NOMO-1 (cell line): ENCODE measurements at regions not wholly inside any gene's neighbourhood (a gene's known extent, or its start where the extent isn't known, plus 50 kb on each side); places are given as distances from the start of the nearest gene placed in this dataset.

Experiments used
- DNase-seq, 2 experiments: peaks; one replicate each; lab custom pipeline; 2025; ENCODE audit not compliant: unreplicated experiment in 2 of 2; lab: John Stamatoyannopoulos, UW

DNA sequence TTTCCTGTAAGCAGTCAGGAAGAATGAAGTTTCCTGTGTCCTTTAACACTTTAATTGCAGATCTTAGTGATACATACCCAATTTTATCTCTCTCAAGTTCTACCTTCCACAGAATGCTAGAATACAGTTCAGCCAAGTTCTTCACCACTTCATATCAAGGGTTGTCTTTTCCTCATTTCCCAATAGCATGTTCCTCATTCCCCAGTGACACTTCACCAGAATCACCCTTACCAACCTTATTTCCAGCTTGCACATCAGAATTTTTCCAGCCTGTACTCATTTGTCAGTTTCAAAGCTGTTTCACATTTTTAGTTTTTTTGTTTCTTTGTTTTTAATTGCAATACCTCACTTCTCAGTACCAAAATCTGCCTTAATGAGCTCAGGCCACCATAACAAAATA, 126.1 kb downstream of the ESM1 start:
- no peak for DNase-seq

DNA sequence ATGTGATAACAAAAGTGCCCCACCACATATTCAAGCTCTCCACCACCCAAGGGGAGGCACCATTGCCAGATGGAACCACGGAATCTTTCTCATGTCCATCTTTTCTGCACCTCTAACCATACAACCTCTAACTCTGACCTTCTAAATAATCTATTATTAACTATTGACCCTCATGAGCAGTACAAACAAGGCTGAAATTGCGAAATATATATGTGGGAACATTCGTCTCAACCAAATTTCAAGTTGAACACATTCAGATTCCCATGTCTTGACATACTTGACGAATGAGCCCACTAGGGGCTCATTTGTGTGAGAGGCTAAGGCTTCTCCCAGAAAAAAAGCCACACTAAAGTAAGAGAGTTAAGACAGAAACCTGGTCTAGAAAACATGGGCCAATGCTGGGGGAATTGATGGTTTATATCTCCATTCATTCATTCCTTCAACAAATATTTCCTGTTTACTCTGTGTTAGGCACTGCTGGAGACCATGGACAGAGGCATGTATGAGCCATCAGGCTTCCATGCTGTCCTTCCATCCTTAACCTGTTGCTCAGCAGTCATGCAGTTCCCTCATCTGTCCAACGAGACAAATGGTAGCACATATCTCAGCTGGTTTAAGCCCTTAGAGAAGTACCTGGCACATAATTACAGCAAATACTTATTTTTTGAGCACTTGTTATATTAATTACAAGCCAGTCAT, 130.4 kb downstream of the ESM1 start:
- no peak for DNase-seq

DNA sequence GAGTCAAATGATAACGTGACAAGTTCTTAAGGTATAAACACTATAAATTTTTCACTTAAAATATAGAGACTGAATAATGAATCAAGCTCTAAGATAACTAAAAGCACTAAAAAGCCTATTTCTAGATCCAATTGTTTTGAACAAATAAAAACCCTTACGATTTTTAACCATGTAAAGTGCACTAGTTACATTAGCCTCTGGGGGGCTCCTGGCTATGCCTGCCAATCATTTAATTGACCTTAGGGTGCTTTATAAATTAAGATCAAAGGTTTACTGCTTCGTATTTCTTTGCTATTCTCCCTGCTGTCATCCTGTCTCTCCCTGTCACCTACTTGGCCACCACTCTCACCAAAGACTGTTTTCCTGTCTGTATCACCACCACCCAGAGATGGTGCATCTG, 133.4 kb downstream of the ESM1 start:
- no peak for DNase-seq

DNA sequence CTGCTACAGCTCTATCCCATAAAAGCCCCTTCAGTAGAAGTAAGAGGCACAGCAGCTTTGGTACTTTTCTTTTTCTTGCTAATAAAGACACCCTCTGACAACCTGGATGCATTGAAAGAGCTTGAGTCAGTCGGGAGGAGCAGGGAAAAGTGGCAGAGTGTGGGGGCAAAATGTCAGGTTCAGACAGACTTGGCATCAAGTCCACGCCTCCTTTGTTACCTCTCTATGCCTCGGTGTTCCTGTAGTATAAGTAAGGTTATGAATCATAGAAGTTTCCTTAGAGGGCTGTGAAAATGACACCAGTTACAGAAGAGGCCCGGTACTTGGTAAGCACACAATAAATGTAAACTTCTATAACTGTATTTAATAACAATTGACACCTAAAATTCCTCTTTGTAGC, 133.9 kb downstream of the ESM1 start:
- DNase-seq = no peak

DNA sequence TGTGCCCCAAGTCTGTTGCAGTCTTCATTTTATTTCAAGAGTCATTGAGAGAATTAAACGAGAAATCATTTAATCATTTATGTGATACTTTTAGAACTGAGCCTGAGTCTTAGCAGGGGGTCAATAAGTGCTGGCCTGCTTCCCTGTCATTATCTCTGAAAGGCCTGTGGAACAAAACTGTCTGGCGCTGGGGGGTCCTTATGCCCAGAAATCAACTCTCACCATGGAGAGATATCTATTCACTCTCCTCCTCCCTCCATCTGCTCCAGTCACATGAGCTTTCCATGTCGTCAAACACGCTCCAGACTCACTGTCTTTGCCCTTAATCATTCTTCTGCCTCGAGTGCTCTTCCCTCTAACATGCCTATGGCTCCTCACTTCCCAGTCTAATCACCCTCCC, 136.8 kb downstream of the ESM1 start:
- no peak for DNase-seq

DNA sequence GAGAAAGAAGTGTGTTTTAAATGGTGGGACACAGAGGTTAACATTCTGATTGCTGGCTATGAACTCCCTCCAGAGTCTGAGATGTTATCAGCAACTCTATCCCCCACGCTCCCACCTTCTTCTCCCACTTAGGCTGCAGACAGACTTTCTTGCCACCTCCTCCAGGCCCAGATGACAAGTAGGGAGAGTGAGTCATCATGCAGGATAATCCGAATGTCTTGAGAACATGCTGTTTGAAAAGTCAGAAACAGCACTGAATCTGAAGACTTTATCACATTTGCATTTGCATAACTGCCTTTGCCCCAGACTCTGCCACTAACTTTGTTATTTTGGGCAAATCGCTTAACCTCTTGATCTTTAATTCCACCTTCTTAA, 139.8 kb downstream of the ESM1 start:
- DNase-seq = no peak

DNA sequence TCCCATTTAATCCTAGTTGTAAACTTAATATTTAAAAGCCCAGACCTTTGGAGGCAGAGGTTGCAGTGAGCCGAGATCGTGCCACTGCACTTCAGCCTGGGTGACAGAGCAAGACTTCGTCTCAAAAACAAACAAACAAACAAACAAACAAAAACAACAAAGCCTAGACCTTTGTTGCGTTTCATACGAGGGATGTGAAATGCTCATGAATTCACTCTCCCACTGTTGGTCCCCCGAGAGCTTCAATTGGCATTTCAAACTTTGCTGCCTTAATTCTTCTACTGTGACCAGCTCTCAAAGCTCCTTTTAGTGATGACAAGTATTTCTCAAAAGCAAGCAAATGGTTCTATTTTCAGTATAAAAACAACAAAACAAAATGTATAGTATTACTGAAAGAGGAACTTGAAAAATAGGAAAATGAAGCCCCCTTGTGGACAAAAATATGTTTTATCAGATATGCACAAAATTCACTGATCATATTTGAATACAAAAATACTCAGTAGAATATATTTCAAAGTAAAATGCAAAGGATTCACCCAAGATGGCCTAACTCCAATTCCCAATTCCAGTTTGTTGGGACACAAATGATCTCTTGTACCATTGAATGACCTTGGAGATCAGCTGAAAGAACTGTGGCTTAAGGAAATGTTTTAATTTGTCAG, 140.4 kb downstream of the ESM1 start:
- DNase-seq = peak in 1 of 2 experiments; percentile 59

DNA sequence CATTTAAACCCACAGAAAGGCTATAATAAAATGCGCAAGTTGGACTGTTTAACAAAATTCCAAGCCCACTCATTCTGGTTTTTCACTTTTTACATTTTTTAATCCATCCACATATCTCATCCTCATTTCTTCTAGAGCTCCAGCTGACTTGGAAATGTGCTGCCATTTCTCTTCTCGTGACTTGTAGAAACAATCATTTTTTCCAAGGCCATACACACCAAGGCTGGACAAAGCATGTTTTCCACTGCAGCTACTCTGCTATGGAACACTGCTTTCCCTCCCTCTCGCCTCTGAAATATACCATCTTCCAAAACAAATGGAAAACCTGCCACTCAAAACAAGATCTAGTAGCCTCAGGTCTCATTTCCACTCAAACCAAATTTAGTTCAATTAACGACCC, 141.1 kb downstream of the ESM1 start:
- no peak for DNase-seq

DNA sequence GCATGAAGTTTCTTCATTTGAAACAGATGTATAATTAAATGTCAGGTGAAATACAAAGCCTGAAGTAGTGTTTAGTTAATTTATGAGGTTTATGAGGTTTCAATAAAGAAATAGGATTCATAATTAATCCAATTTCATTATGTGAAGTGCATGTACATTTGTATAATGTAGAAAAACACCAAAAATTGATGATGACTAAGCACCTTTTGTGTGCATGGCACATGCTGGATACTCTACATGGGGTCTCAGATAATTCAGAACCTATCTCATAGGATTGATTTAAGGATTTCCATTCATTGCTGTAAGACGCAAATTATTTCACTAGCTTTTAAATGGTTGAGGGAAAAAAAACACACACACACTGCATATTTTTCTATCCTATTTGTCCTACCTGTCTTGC, 143.9 kb downstream of the ESM1 start:
- DNase-seq = no peak

DNA sequence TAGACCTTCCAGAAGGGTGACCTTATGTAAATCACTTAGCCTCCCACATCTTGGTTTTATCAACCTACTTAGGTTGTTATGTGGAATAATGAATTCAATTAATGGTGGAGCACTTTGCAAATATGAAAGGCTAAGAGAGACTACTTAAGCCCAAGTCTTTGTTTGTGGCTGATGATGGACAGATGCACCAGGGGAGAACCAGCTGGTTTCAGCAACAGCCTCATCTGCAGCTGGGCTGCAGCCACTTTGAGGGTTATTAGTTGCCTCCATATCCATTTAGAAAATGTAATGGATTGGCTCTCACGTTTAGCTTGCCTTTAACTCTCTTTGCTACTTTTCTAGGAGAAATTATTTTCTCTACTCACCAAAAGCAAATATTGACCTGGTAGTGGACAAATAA, 146.6 kb downstream of the ESM1 start:
- no peak for DNase-seq

DNA sequence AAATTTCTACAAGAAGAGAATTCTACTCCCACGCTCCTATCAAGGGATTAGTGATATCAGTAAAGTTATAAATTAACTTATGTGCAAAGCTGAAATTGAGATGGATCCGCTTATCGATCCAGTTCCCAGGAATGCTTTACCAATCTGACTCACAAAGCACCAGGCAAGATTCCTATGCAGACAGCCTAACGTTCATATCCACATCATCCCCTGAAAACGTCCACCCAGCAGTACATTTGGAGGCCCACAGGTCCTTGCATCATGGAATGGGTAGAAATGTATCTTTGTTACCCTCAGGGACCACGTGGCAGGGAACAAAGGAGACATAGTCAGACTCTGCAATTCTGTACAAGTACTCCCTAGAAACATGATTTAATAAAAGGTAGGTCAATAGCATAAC, 147.4 kb downstream of the ESM1 start:
- no peak for DNase-seq

DNA sequence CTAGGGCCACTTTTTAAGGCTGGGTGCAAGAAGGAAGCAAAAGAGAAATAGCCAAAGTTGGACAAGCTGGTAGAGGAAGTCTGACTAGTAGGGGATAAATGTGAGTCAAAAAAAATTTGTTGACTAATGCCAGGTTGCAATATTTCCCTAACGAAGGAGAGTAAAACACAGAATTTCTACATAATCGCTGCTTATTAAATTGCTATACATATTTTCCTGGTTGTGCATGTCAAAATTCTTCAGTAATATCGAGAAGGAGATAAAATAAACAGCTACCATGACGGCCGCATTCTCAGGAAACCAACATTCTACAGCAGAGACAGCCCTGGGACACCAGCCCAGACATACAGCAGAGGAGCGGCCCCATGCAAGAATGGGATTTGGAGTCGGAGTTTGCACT, 148.3 kb downstream of the ESM1 start:
- peak in 1 of 2 experiments; percentile 27 for DNase-seq

DNA sequence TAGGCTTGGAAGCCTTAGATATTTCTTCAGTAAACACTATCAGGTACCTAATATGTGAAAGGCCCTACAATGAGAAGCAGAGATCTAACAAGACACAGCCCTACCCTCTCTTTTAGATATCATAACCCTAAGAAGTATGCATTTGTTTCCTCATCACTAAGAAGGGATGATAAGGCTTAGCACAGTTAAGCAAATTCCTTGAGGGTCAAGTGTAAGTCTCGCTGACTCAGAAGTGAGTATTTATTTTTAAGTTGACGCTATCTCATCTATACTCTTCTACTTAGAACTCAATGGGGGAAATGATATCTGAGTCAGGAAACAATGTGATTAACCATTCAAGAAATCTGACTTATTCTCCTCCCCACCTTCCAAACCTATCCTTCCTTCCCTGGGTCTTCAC, 149.7 kb downstream of the ESM1 start:
- no peak for DNase-seq

DNA sequence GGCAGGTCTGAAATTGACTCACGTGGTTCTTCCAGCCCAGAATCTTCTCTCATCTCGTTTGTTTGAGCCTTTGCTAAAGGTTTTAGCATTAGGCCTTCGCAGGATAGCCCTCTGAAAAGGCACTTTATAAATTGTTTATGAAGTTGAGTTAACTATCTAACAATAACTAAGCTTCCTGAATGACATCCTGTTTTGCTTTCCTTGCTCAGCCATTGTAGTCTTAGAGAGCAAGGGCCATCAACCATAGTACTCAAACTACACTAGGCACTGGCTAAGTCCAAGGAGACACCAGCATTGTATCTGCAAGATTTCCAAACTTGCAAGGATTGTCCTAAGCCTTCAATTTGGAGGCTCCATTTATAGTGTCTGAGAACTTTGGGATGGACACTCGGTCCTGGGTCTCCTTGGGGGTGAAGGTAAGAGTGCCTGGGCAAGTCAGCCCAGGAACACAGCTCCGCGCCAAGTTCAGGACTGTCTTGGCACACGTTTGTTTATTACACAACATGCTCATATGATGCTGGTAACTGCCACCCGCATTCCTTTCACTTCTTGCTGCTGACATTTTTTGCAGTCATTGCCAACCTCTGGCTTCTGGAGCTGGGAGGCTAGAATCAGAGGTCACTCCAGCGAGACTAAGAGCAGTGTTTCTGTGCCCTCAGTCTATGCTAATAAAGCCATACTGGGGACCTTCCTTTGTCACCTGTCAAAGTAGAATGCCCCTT, 151.1 kb downstream of the ESM1 start:
- no peak for DNase-seq

DNA sequence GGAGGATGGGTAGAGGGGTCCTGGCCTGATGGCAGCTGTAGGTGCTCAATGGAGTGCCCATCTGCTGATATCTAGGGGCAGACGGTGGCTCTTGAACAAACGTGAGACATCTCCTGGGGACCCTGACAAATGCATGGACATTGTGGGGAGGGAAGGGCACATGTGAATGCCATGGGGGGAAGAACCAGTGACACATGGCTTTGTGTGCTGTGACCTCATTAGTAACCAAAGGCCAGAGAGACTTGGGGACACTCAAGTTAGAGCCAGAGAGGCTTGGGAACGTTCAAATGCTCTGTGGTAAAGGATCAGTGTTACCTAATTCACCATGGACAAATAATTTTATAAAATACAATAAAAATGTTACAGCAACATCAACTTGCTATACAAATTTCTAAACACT, 151.8 kb downstream of the ESM1 start:
- DNase-seq = no peak

DNA sequence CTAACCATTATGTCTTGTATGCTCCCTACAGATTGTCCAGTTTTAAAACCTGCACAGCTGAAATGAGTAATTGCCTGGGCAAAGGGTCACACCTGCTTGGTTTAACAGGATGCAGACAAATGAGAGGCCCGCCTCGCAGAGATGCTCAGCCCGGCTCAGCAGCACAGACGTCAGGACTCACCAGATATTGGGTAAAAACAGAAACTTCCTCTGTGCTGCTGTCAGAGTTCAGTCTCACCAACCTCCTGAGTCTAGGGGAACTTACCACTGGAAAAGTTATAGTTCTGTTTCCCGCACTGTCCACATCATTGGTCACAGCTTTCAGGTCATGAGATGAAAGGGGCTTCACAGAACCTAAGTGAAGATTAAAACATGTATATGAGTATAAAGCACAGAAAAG, 152.5 kb downstream of the ESM1 start:
- peak; percentile 7 to 33 for DNase-seq

DNA sequence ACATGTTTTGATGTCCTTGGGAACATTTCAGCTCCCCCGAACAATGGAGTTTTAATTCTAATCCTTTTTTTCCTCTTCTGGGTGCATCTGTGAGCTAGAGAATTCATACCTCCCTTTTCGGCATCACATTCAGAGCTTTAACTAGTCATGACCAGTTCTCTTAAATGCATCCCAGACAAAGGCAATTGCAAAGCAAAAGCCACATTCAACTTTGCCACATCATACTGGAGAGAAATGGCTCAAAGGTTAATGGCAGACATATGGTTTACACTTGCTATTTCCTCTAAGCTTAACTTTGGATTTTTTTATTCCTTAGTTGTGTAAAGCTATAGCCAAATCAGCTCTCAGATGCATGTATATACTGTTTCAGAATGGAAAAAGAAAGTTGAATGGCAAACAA, 153.3 kb downstream of the ESM1 start:
- no peak for DNase-seq

DNA sequence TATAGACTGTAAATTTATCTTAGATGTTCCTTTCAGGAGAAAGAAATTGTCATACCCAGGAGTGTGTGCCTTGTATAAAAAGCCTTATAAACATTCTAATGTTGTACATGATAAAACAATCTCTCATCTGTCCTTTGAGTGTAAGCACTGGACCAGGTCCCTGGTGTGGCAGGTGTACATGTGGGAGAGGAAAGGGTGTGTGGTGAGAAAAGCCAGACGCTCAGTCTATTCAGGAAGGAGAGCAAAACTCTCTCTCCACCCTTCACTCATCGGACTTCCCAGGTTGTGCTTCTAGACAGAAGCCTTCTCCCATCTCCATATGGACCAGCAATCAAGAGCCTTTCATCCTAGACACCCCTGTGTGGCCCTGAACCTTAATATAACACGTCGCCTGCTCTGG, 154.2 kb downstream of the ESM1 start:
- DNase-seq = no peak

DNA sequence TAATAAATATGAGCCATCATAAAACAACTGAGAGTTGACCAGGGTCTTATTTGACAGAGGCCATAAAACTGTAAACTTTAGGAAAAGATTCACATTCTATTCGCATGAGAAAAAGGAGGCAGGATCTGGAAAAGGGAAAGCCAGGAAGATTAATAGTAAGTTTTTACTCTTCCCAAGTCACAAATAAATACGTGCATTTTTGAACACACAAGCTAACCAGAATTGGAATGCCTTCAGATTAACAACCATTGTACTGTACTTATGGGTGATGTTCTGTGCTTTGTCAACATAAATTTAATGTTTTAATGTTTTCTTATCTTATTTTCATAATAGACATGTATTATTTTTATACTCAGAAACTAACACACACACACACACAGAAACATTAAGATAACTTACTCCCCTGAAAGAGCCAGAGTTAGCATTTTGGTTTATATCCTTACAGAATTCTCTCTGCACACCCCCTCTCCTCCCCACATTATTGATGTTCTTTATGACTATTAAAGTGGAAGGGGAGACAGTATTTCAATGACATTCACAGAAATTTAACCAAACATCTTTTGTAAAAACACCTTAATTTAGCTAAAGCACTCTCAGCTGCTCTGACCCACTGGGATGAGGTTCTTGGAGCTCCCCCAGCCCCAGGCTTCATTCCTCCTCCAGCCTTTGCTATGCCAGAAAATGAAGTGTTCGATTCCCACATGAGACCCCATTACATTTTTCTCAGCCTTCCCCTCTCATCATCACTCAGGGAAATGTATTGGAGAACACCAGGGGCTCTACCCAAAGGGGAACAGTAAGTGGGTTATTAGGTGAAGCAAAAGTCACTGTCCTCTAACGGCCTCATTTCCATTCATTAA, 155.5 kb downstream of the ESM1 start:
- no peak for DNase-seq

DNA sequence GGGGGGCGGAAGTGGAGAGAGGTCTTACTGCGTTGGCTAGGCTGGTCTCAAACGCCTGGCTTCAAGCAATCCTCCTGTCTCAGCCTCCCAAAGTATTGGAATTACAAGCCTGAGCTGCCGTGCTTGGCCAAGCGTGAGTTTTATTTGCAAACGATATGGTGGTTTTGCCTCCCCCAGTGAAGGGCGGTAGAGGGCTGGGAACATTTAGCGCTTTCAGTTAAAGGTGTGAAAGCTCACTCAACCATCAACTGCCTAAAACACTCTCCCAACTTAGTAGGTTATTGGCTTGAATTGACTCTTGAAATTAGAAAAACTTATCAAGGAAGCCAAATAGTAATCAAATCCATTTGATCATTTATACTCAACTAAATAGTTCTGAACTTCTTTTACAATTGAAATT, 156.3 kb downstream of the ESM1 start:
- DNase-seq = no peak

DNA sequence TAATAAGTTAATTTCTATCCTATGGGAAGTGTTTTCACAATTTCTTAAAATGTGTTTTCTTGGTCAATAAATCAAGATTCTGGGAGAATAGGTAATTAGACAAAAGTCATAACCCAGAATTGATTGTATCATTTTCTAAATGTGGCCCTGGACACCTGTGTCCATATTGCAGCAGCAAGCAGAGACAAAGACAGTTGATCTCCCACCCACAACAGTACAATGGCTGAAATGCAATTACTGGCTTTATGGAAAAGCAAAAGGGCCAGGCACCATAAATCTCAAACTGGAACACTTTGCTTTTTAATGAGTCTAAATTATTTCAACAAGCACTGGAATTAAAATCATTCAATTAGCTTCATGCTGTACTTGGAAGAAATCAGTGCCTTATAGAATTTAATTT, 157.2 kb downstream of the ESM1 start:
- no peak for DNase-seq
